ENCODE measurements at regions not wholly inside any gene's neighbourhood (a gene's known extent, or its start where the extent isn't known, plus 50 kb on each side); places are given as distances from the start of the nearest gene placed in this dataset.

DNA sequence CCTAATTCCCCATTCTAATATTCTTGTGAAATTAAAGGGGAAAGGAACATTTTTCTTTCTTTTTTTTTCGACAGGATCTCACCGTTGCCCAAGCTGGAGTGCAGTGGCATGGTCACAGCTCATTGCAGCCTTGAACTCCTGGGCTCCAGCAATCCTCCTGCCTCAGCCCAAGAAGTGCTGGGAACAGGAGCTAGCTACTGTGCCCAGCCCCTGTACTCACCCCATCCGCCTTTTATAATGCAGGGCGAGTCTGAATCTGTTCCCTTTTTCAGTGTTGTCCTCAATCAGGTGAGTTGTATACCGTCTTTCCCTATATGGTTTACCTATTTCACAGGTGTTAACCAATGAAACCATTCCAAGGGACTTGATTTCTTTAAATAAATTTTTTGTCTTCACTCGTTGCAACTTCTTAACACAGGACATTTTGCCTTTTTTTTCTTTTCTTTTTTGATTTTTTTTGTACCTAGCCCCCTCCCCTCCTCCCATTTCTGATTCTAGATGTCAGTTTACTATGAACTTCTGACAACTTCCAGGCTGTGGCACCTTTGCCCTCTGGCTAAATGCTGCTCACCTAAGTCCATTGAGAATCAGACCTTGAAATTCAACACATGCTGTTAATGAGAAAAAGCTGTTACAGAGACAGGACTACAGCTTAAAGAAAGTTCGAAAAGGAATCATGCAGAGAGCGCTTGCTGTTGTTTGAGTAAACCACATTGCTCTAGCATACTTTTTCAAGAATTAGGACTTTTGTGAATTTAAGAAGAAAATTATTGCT, 562.1 kb upstream of the KLF12 start:
- no peak for TF ChIP-seq POLR2A (IDR thresholded peaks at IDR 0.05; ENCODE audit: low read depth)
- TF ChIP-seq, protein P1, sequence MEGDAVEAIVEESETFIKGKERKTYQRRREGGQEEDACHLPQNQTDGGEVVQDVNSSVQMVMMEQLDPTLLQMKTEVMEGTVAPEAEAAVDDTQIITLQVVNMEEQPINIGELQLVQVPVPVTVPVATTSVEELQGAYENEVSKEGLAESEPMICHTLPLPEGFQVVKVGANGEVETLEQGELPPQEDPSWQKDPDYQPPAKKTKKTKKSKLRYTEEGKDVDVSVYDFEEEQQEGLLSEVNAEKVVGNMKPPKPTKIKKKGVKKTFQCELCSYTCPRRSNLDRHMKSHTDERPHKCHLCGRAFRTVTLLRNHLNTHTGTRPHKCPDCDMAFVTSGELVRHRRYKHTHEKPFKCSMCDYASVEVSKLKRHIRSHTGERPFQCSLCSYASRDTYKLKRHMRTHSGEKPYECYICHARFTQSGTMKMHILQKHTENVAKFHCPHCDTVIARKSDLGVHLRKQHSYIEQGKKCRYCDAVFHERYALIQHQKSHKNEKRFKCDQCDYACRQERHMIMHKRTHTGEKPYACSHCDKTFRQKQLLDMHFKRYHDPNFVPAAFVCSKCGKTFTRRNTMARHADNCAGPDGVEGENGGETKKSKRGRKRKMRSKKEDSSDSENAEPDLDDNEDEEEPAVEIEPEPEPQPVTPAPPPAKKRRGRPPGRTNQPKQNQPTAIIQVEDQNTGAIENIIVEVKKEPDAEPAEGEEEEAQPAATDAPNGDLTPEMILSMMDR (IDR thresholded peaks at IDR 0.05) = no peak
